EL (cell line): ENCODE measurements at regions not wholly inside any gene's neighbourhood (a gene's known extent, or its start where the extent isn't known, plus 50 kb on each side); places are given as distances from the start of the nearest gene placed in this dataset.
"Not testable (repeated sequence)": the region's sequence is repeated elsewhere in the genome, so short reads cannot be mapped to it uniquely, and the experiment has no call there.

Experiments
- DNase-seq: peaks from one replicate; pipeline ENCODE4 v3.0.0-alpha.2; 2016

DNA sequence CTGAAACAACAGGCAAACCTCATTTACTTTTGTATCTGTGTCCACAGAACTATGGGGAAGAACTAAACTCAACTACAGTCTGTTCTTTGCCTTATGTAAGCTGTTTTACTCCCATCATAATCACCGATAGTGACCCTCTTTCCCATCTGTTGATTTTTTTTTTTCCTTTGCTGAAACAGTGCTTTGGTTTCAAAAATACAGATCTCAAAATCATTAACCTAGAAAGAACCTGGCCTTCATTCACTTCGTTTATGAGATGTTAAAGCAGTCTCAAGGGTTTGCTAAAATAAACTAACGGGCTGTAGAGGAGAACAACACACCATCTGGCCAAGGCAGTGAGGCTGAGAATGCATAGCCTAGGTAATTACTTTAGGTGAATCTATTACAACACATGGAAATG, 706.6 kb upstream of the ZNF608 start:
- no peak for DNase-seq

DNA sequence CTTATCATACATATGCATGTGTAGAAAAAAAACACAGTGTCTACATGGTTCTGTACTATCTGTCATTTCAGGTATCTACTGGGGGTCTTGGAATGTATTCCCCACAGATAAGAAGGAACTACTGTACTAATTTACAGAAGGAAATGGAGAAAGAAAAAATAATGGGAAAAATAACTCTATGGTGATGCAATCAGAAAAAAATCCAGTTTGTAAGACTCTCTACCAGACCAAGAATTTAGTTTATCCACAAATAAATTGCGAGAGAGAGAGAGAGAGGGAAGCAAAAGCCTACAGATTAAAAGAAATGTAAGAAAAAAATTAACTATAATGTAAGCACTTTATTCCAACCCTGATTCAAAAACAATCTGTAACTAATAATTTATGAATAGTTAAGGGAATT, 708.6 kb upstream of the ZNF608 start:
- DNase-seq = peak; percentile 19

DNA sequence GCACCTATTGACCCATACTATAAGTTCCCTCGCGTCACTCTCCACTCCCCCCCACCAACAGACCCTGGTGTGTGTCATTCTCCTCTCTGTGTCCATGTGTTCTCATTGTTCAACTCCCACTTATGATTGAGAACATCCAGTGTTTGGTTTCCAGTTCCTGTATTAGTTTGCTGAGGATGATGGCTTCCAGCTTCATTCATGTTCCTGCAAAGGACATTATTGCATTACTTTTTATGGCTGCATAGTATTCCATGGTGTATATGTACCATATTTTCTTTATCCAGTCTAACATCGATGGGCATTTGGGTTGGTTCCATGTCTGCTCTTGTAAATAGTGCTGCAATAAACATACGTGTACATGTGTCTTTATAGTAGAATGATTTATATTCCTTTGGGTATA, 709.6 kb upstream of the ZNF608 start:
- not testable (repeated sequence) for DNase-seq

DNA sequence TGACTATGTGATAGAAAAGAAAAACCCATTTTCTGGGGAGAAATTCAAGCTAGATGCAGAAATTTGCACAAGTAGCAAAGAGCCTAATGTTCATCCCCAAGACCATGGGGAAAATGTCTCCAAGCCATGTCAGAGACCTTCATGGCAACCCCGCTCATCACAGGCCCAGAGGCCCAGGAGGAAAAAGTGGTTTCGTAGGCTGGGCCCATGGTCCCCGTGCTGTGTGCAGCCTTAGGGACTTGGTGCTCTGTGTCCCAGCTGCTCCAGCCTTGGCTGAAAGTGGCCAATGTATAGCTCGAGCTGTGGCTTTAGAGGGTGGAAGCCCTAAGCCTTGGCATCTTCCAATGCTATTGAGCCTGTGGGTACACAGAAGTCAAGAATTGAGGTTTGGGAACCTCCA, 711.2 kb upstream of the ZNF608 start:
- DNase-seq = no peak

DNA sequence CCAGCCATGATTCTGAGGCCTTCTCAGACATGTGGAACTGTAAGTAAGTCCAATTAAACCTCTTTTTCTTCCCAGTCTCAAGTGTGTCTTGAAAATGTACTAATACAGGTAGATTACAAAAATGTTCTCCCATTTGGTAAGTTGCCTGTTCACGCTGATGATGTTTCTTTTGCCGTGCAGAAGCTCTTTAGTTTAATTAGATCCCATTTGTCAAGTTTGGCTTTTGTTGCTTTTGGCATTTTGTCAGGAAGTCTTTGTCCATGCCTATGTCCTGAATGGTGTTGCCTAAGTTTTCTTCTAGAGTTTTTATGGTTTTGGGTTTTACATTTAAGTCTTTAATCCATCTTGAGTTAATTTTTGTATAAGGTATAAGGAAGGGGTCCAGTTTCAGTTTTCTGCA, 712.5 kb upstream of the ZNF608 start:
- not testable (repeated sequence) for DNase-seq

DNA sequence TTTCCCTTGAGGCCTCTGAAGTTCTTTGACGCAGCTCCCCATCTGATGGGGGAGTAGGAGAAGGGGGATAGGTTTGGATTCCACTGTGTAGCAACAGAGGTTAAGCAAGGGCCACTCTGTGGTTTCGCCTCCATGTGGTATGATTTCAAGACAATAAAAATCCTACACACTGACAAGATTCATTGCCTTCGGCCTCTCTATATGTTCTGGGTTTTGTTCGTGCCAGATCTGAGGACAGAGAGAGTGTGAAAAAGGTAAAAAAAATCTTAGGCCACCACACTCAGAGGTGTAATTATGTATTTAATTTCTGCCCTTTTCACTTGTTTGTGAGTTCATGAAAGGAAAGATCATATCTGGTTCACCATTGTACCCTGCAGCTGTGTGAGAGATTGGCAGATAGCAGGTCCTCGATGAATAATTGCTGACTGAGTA, 715.2 kb upstream of the ZNF608 start:
- DNase-seq = peak; percentile 6

DNA sequence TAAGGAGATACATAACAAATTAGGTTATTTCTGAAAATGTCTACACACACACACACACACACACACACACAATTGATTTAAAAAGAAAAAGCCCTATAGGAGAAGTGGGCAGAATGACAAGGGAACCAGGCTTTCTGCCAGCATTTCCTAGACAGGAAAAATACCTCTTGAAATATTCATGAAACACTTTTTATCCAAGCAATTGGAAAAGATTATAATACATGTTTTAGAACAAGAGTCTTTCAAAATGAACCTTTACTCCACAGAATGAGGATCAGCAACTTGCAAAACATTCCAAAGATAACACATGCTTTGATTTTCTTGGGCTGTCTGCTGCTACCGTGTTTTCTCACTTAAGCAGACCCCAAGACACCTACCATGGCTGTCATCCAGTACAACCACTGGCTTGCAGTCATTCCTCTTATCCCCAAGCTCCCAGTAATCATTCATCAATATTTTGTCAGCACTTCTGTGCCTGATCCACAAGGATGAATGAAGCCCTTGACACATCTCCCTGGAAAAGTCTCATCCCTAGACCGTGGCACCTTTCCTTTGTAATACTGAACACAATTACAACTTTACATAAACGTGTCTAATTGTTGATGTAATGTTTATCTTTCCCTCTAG, 717.1 kb upstream of the ZNF608 start:
- no peak for DNase-seq

DNA sequence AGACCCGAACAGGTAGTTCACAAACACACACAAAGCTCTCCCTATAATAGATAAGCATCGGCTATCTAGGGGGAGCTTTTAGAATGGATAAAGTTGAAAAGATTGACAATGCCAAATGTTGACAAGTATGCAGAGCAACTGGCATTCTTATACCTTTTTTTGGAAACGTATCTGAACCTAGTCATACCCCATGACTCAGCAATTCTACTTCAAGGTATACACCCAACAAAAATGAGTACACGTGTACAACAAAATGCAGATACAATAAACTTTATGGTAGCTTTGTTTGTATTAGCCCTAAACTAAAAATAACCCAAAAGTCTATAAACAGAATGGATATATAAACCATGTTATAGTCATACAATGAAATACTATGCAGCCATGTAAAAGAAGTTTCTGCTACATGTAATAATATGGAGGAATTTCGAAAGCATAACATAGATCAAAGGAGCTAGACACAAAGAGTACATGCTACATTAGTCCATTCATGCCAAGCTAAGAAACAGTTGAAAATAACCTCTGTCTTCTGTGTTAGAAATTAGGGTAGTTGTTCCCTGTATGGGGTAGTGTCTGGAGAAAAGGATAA, 718.5 kb upstream of the ZNF608 start:
- no peak for DNase-seq

DNA sequence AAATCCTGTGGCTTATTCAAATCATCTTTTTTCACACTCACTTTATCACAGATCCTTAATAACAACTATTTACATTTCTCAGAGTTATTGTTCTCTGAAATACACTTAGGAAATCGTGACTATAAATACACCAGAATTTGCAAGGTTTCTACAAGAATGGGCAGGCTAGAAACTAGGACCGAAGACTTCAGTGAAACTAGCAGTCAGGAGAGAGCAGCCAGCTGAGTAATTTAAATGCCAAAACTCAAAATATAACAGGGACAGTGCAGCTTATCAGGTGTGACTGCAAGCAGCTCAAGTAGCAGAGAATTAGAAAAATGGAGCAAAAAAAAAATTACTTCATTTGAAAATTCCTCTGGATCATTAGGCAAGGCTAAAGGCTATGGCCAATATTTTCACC, 719.3 kb upstream of the ZNF608 start:
- DNase-seq = no peak

DNA sequence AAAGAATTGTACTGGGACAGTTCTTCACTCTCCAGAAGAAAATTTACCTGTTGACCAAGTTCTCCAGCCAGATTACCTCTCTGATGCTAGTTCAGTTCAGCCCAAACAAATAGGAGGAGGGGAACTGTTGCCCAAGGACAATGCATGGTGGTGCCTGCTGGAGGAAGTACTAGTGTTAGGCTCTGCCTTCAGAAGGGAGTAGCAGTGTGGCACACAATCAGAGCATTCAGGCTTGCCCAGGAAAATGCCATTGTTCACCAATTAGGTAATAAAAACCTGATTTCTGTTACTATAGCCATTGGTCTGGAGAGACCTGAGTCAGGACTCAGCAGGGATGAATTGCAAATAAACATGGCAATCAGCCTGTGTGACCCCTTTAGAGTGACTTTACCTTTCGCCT, 720.8 kb upstream of the ZNF608 start:
- no peak for DNase-seq

DNA sequence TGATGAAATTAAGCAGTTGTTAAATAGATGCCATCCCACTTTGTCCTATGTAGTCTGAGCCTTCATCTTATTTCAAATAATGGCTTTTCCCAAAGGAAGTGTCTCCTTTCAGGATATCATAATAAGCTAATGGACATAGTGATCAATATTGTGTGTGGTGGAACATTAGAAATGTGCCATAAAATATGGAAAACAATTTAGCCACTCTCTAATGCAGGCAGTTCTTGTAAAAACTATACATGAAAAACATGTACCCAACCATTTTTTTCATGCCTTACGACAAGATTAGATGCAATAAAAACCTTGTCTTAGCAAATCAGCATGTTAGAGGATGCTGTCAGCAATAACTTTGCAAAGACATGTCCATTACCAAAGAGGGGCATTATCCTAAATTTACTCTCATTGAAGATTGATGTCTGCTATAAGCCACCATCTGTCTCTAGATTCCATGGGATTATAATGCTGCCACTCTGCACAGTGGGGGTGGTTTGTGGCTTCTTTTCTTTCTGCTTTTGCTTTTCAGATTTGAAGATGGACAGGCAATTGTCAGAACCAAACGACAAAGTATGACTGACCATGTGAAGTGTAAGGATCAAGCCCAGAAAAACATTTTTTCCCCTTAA, 724.0 kb upstream of the ZNF608 start:
- no peak for DNase-seq

DNA sequence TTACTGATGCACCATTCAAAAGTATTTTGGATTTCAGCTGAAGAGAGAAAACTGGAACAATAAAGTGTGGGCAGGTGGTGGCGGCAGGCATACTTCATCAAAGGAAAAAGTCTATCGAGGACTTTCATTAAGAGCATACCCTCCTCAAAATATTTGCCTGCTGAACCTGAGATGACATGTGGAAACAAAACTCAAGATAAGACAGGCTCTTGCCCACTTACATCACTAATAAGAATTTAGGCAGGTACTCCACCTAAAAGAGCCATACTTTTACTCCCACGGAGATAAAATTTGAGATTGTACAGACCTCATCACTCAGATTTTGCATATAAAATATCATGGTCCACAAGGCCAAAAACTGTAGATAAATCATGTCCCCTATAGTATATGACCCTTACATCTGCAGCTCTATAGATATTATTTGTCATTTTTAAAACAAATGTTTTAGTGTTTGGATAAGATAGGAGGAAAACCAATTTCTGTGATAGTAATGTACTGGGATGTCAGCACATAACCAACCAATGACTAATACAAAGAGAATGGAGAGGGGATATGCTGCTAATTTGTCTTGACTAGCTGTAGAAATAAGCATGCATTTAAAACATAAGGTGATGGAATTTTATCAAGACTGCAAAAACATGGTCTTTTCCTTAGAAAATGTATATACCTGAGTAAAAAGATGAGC, 730.6 kb upstream of the ZNF608 start:
- DNase-seq = peak; percentile 54

DNA sequence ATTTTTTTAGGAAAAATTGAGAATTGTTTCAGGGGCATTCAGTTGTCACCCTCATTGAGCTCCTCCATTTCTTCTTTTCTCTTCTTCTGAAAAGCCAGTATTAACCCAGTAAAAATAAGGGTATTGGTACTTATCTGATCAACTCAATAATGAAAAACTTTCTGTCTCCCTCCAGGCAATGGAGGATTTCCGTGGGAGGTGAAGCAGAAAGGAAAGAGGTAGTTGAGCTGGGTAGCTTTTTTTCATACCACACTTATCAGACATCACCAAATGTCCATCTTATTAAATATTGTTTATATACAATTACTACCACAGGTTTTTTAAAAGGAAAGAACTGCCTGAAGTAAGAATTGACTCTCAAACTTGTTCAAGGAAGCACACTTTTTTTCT, 731.1 kb upstream of the ZNF608 start:
- no peak for DNase-seq

DNA sequence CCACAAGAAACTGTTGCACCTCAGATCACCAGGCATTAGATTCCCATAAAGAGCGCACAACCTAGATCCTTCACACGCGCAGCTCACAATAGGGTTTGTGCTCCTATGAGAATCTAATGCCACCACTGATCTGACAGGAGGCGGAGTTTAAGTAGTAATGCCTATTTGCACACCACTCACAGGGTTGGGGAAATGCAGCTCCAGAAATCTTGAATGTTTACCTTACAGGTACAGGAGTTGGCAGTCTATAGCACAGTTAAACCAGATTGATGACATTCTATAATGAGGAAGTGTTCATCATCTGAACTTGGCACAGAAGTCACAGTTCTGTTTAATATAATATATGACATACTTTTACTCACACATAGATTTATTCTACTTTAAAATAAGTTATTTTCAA, 732.2 kb upstream of the ZNF608 start:
- DNase-seq = no peak

DNA sequence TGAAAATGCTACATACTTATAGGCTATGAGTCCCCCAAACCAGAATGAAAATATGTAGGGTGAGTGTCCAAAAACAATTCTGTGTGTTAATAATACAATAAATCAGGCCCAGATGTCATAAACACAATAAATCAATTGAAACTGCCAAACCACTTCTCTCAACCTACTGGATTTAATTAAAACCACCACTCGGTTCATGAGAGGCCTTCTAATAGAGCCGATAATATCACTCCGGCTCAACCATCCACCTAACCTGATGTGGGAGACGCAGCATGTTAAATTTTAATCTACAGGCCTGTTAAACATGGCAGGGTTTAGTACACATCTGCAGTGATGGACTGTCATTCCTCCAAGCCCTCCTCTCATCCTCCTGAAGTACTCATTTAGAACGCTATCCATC, 734.5 kb upstream of the ZNF608 start:
- no peak for DNase-seq

DNA sequence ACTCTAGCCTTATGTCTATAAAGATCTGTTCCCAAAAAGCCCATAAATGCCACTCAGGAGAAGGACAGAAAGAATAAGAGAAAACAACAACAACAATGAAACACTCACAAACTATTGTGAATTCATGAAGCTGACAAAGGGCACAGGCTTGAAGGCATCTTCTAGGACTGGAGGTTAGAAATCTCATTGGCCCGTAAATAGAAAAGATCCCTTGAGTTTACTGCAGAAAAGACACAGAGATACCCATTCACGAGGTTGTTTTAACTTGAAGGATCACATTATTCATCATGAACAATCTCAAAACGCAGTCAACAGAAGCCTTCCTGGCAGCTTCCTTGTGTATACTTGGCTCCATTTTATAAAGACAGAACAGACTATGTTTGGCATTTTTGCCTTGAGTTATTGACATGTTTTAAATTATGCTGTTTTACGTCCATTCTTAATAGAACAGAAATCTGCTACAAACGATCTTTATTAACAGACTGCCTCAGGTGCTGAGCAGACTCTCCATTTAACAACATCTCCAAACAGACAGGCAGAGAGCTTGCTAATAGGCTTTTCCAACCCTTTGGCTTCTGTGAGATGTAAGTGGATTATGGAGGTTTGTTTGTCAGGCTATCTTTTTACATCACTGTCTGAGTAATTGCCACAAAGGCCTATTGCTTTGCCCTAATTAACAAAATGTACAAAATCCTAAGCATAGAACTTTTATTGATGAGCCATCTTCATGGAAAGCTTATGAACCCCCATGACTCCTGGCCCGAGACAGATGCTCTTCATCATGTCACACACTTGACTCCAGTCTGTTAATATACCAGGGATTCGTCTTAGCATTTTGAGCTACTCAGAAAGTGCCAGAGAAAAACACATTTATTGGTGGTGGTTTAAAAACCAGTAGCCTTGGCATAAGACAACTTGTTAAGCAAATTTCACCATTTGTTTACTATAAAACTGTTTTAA, 735.3 kb upstream of the ZNF608 start:
- DNase-seq = no peak

DNA sequence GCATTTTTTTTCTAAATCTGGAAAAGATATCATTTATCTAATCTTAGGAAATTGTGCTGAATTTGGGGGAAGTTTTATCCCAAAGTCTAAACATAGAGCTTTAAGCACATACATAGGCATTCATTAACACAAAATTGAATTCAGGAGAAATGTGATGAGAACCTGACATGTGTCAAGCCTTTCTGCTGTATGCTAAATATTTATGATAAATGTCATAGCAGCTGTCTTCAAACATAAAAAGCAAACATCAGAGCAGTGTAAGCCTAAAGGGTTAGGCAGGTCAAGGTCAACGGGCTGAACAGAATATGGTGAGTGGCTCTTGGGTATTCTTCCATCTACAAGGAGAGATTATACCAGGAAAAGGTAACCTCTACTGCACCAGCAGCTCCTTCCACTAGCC, 737.2 kb upstream of the ZNF608 start:
- DNase-seq = no peak

DNA sequence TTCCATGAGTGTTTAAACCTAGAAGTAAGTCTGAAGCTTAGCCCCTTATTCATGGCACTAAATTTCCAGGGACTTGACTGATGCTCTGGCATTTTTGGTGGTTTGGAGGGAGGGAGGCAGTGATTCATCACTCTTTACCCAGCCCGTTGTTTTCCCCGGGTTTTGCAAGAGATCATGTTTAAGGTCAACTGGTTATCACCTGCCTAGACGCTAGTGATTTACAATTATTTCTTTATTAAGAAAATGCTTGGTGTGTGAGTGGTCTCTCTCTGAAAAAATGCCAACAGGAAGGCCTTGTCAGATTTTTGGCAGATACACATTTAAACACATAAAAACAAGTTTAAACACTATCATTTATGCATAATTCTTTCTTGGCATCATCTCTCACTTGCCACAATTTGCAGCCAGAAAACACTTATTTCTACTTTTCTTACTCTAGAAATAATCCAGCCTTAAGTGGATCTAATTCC, 737.9 kb upstream of the ZNF608 start:
- DNase-seq = peak; percentile 83

DNA sequence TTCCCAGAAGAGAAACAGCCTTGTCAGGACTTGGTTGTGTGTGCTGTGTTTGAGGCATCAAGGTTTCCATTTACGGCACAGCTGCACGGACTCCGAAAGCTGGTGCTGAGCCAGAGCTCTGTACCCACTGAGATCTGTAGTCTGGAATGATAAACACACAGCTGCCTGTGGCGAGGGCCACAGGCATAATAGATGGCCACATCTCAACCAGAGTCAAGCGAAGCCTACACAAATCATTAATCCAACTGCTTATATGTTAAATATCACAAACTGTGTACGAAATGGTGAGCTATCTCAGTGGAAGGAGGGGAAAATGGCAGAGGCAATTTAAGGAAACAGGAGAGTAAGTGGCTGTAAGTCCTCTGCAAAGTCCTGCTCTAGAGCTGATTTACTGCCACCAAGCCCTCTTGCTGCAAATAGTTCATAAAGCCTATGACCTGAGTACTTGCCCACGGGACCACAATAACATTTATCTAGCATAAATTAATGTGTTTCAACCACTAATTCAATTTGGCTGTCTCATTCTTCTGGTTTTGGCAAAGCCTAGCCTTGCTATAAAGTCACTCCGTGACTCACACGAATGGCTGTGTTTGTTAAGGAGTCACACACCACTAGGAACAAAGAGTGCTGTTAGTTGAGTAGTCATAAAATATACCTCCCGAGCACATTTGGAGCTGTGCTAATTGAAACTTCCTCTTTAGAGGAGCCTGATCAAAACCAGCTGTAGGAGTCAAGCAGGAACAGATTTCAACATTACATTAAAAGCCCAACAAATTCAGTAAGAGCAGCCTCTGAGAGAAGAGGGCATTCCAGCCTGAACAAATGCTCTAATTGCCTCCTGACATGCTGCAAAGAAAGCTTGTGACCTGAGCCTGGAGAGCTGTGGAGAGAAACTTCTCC, 738.6 kb upstream of the ZNF608 start:
- peak; percentile 96 for DNase-seq

DNA sequence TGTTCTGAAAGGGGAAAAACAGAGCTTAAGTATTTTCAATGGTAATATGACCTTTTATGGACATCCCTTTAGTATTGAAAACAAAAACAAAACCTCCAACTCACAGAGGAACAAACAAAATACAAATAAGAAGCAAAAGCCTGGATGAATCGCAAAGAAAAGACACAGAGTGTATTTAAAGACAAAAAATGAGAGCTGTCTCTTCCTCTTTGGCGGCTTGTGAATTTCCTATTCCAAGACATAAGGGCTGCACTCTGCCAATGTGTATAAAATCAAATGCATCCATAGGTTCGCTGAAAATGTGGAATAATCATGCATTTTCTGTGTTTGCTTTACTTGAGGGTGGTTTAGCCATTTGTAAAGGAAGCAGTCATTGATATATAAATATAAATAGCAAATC, 739.3 kb upstream of the ZNF608 start:
- no peak for DNase-seq

DNA sequence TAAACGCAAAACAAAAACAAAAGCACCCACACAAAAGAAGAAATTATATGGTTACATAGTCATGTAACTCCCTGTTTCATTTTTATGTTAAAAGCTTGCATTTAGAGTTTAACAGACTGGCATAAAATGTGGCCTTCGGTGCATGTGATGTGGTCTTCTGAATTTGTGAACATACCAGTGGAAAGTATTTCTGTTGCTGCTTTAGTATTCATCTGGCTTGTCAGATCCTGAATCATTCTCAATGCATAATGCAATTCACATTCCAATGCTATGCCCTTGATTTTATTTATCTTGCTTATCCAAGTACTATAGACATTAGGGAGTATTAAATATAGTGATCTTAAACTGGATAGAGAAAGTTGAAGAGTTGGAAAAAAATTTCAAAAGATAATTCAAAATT, 740.2 kb upstream of the ZNF608 start:
- peak; percentile 56 for DNase-seq

DNA sequence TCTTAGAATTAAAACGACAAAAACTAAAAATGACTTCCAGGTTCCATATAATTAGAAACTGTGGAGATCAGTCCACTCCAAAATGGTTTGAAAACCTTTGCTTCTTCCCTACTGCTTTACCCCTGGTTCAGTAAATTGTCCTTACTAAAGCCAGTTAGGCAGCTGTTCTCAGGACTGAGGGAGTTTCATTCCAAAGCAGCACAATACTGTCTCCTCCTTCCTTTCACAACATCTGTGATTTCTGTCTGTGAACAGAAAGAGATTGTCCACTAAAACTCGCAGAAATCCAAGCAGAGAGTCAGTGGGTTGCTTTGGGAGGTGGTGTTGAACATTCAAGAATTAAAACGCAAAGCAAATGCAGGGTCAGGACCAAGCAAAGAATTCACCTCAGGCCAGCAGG, 740.8 kb upstream of the ZNF608 start:
- DNase-seq = no peak
